ENCODE measurements at regions not wholly inside any gene's neighbourhood (a gene's known extent, or its start where the extent isn't known, plus 50 kb on each side); places are given as distances from the start of the nearest gene placed in this dataset.

GRCh38 chr12:107544937-107545336 is 140.7 kb upstream of the PWP1 start:
- Mint-ChIP-seq H3K4me1 (ENCODE audit: unreplicated experiment) (no peaks in the 10 kb centered on the region), H3K36me3 (peaks cover 18% of the 10 kb centered on the region), H3K27ac (no peak overlapping the region), H3K4me3 (no peak overlapping the region), H3K27me3 (no peaks in the 10 kb centered on the region), H3K9me3 (no peaks in the 10 kb centered on the region)
- no peak for DNase-seq (ENCODE audit: extremely low spot score, unreplicated experiment)
- no peak for TF ChIP-seq CTCF (conservative IDR thresholded peaks at IDR 0.05)

GRCh38 chr12:107545737-107546353 is 139.8 kb upstream of the PWP1 start:
- no peak for DNase-seq (ENCODE audit: extremely low spot score, unreplicated experiment)
- H3K36me3 Mint-ChIP-seq, result peaks cover 18% of the 10 kb centered on the region
- H3K4me1 Mint-ChIP-seq (ENCODE audit: unreplicated experiment), result no peaks in the 10 kb centered on the region
- H3K9me3 Mint-ChIP-seq, result no peaks in the 10 kb centered on the region
- no peak for TF ChIP-seq CTCF (conservative IDR thresholded peaks at IDR 0.05)
- H3K4me3 Mint-ChIP-seq, result no peak overlapping the region
- H3K27me3 Mint-ChIP-seq, result no peaks in the 10 kb centered on the region
- H3K27ac Mint-ChIP-seq, result no peak overlapping the region

GRCh38 chr12:107547389-107547788 is 138.2 kb upstream of the PWP1 start:
- no peak for DNase-seq (ENCODE audit: extremely low spot score, unreplicated experiment)
- Mint-ChIP-seq H3K4me3 (no peak overlapping the region), H3K27me3 (no peaks in the 10 kb centered on the region), H3K36me3 (peaks cover 18% of the 10 kb centered on the region), H3K27ac (no peak overlapping the region), H3K9me3 (no peaks in the 10 kb centered on the region), H3K4me1 (ENCODE audit: unreplicated experiment) (no peaks in the 10 kb centered on the region)
- TF ChIP-seq CTCF (conservative IDR thresholded peaks at IDR 0.05), result no peak

GRCh38 chr12:107549651-107550480 is 135.7 kb upstream of the PWP1 start:
- Mint-ChIP-seq H3K4me3 (no peak overlapping the region), H3K27ac (no peak overlapping the region), H3K36me3 (peaks cover 18% of the 10 kb centered on the region), H3K27me3 (no peaks in the 10 kb centered on the region), H3K4me1 (ENCODE audit: unreplicated experiment) (no peaks in the 10 kb centered on the region), H3K9me3 (no peaks in the 10 kb centered on the region)
- TF ChIP-seq CTCF (conservative IDR thresholded peaks at IDR 0.05), result no peak
- no peak for DNase-seq (ENCODE audit: extremely low spot score, unreplicated experiment)

GRCh38 chr12:107551434-107551833 is 134.2 kb upstream of the PWP1 start:
- no peaks in the 10 kb centered on the region for H3K9me3 Mint-ChIP-seq
- no peak for TF ChIP-seq CTCF (conservative IDR thresholded peaks at IDR 0.05)
- no peak overlapping the region for H3K4me3 Mint-ChIP-seq
- no peak for DNase-seq (ENCODE audit: extremely low spot score, unreplicated experiment)
- no peaks in the 10 kb centered on the region for H3K27me3 Mint-ChIP-seq
- peaks cover 11% of the 10 kb centered on the region for H3K36me3 Mint-ChIP-seq
- H3K27ac Mint-ChIP-seq, result no peak overlapping the region
- no peaks in the 10 kb centered on the region for H3K4me1 Mint-ChIP-seq (ENCODE audit: unreplicated experiment)

Measured in type B pancreatic cell (in vitro differentiated cells).